SK-N-SH (cell line): ENCODE measurements at regions not wholly inside any gene's neighbourhood (a gene's known extent, or its start where the extent isn't known, plus 50 kb on each side); places are given as distances from the start of the nearest gene placed in this dataset.

ENCODE experiments used
- TAF1 ChIP-seq: IDR thresholded peaks from 2 replicates; pipeline ENCODE4 v1.6.1; 2012; ENCODE audit warnings: low read depth, mild to moderate bottlenecking, low read length, moderate library complexity, borderline replicate concordance
- TCF12 ChIP-seq: IDR thresholded peaks from 2 replicates; pipeline ENCODE4 v1.4.0; 2012
- TF ChIP-seq, protein P1 (sequence below): fragments of 200-600 bp; sonication (generic); IDR thresholded peaks from 2 replicates; pipeline ENCODE4 v1.6.1; 2017; ENCODE audit warnings: antibody characterized with exemption, mild to moderate bottlenecking, moderate library complexity
- TF ChIP-seq, protein P2 (sequence below): IDR thresholded peaks from 2 replicates; pipeline ENCODE4; 2012

DNA sequence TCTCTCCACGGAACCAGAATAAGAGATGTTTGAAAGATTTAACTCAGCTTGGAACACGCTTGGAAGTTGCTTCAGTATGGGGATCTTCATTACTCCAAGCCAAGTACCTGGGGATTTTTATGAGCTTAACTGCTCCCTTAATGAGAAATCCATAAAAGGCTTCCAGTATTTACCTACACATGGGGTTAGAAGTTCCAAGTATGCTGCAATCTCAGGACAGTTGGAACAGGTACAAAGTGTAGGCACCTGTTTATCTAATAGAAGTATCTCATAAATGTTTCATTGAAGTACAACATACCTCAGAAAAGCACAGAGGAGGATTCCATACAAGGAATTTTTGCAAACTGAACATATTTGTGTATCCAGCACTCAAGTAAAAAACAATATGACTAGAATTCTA, 161.6 kb upstream of the PIRT start:
- TF ChIP-seq, protein P1, sequence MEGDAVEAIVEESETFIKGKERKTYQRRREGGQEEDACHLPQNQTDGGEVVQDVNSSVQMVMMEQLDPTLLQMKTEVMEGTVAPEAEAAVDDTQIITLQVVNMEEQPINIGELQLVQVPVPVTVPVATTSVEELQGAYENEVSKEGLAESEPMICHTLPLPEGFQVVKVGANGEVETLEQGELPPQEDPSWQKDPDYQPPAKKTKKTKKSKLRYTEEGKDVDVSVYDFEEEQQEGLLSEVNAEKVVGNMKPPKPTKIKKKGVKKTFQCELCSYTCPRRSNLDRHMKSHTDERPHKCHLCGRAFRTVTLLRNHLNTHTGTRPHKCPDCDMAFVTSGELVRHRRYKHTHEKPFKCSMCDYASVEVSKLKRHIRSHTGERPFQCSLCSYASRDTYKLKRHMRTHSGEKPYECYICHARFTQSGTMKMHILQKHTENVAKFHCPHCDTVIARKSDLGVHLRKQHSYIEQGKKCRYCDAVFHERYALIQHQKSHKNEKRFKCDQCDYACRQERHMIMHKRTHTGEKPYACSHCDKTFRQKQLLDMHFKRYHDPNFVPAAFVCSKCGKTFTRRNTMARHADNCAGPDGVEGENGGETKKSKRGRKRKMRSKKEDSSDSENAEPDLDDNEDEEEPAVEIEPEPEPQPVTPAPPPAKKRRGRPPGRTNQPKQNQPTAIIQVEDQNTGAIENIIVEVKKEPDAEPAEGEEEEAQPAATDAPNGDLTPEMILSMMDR: no peak
- TF ChIP-seq TAF1 (no peak), TCF12 (no peak)
- TF ChIP-seq, protein P2, sequence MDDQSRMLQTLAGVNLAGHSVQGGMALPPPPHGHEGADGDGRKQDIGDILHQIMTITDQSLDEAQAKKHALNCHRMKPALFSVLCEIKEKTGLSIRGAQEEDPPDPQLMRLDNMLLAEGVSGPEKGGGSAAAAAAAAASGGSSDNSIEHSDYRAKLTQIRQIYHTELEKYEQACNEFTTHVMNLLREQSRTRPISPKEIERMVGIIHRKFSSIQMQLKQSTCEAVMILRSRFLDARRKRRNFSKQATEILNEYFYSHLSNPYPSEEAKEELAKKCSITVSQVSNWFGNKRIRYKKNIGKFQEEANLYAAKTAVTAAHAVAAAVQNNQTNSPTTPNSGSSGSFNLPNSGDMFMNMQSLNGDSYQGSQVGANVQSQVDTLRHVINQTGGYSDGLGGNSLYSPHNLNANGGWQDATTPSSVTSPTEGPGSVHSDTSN: no peak
